ENCODE measurements at regions not wholly inside any gene's neighbourhood (a gene's known extent, or its start where the extent isn't known, plus 50 kb on each side); places are given as distances from the start of the nearest gene placed in this dataset.

GRCh38 chrX:139025816-139026215, 314.3 kb upstream of the FGF13 start:
- H4K20me1 ChIP-seq (replicated peaks; ENCODE audit: insufficient read depth): no peaks in the 10 kb centered on the region
- no peak overlapping the region for H3K27ac ChIP-seq (ENCODE audit: low read depth)
- Mint-ChIP-seq H3K4me1 (no peaks in the 10 kb centered on the region), H3K4me3 (no peak overlapping the region), H3K9me3 (no peaks in the 10 kb centered on the region), H3K36me3 (ENCODE audit: low read depth) (no peaks in the 10 kb centered on the region), H3K27ac (no peak overlapping the region), H3K27me3 (ENCODE audit: insufficient read depth, low read depth, poor library complexity) (no peaks in the 10 kb centered on the region)
- no peaks in the 10 kb centered on the region for H3K9me2 ChIP-seq (ENCODE audit: insufficient read depth)
- DNase-seq (ENCODE audit: low spot score) (no peak), ATAC-seq (no peak)
- H3K4me3 ChIP-seq: no peak overlapping the region
- no peak for TF ChIP-seq NANOG (IDR thresholded peaks at IDR 0.05; ENCODE audit: borderline replicate concordance)
- H3K79me2 ChIP-seq (replicated peaks; ENCODE audit: insufficient read depth): no peaks in the 10 kb centered on the region
- H3K27me3 ChIP-seq (ENCODE audit: insufficient read depth): no peaks in the 10 kb centered on the region
- H3K4me2 ChIP-seq: no peak overlapping the region
- H3F3A ChIP-seq (replicated peaks; ENCODE audit: low read depth): no peaks in the 10 kb centered on the region
- H3K36me3 ChIP-seq (ENCODE audit: insufficient read depth): no peaks in the 10 kb centered on the region
- H2AFZ ChIP-seq: no peak overlapping the region
- no peaks in the 10 kb centered on the region for H3K4me1 ChIP-seq (ENCODE audit: insufficient read depth)

GRCh38 chrX:139023531-139023930, 312.0 kb upstream of the FGF13 start:
- no peaks in the 10 kb centered on the region for H3F3A ChIP-seq (replicated peaks; ENCODE audit: low read depth)
- Mint-ChIP-seq H3K4me1 (no peaks in the 10 kb centered on the region), H3K9me3 (no peaks in the 10 kb centered on the region), H3K27me3 (ENCODE audit: insufficient read depth, low read depth, poor library complexity) (no peaks in the 10 kb centered on the region), H3K4me3 (no peak overlapping the region), H3K36me3 (ENCODE audit: low read depth) (no peaks in the 10 kb centered on the region), H3K27ac (no peak overlapping the region)
- no peaks in the 10 kb centered on the region for H3K79me2 ChIP-seq (replicated peaks; ENCODE audit: insufficient read depth)
- H3K4me3 ChIP-seq: no peak overlapping the region
- no peaks in the 10 kb centered on the region for H4K20me1 ChIP-seq (replicated peaks; ENCODE audit: insufficient read depth)
- H3K9me2 ChIP-seq (ENCODE audit: insufficient read depth): no peaks in the 10 kb centered on the region
- no peak overlapping the region for H3K4me2 ChIP-seq
- TF ChIP-seq EZH2 (IDR thresholded peaks at IDR 0.05; ENCODE audit: low read depth, unreplicated experiment): no peak
- TF ChIP-seq NANOG (IDR thresholded peaks at IDR 0.05; ENCODE audit: borderline replicate concordance): no peak
- TF ChIP-seq EZH2phosphoT487 (IDR thresholded peaks at IDR 0.05; ENCODE audit: unreplicated experiment): no peak
- no peak for TF ChIP-seq REST (IDR thresholded peaks at IDR 0.05; ENCODE audit: unreplicated experiment)
- no peak for TF ChIP-seq POLR2AphosphoS5 (IDR thresholded peaks at IDR 0.05; ENCODE audit: low read depth)
- no peak for TF ChIP-seq JUNB (IDR thresholded peaks at IDR 0.05; ENCODE audit: unreplicated experiment)
- no peak for TF ChIP-seq CTCF (conservative IDR thresholded peaks at IDR 0.05; ENCODE audit: low read depth in 2 of 2)
- no peak for TF ChIP-seq CREB1 (CRISPR knock-in tag; IDR thresholded peaks at IDR 0.05; ENCODE audit: low read depth)
- no peak for TF ChIP-seq ETS1 (IDR thresholded peaks at IDR 0.05)
- no peak for TF ChIP-seq ZNF114 (CRISPR knock-in tag; IDR thresholded peaks at IDR 0.05)
- ATAC-seq: no peak
- no peak overlapping the region for H2AFZ ChIP-seq
- no peaks in the 10 kb centered on the region for H3K36me3 ChIP-seq (ENCODE audit: insufficient read depth)
- H3K27me3 ChIP-seq (ENCODE audit: insufficient read depth): no peaks in the 10 kb centered on the region
- DNase-seq (ENCODE audit: low spot score): no peak
- H3K4me1 ChIP-seq (ENCODE audit: insufficient read depth): no peaks in the 10 kb centered on the region
- H3K27ac ChIP-seq (ENCODE audit: low read depth): no peak overlapping the region
